Mesendoderm (in vitro differentiated cells): ENCODE measurements at regions not wholly inside any gene's neighbourhood (a gene's known extent, or its start where the extent isn't known, plus 50 kb on each side); places are given as distances from the start of the nearest gene placed in this dataset.

Experiments used
- DNase-seq: peaks from one replicate; pipeline ENCODE4 v3.0.0; 2013
- H2AK5ac ChIP-seq: 2 replicates; pipeline ENCODE4 v1.6.1; 2013; ENCODE audit warnings: low read length, inconsistent platforms
- H2BK120ac ChIP-seq: 2 replicates; pipeline ENCODE4 v1.6.1; 2013; ENCODE audit warnings: low read depth, mild to moderate bottlenecking, low read length, moderate library complexity, mixed read lengths
- H2BK15ac ChIP-seq: replicated peaks from 2 replicates; pipeline ENCODE4 v1.6.1; 2013; ENCODE audit warnings: low read depth, mild to moderate bottlenecking, moderate library complexity
- H2BK5ac ChIP-seq: 2 replicates; pipeline ENCODE4 v1.6.1; 2013; ENCODE audit warnings: low read length, inconsistent platforms
- H3K18ac ChIP-seq: 2 replicates; pipeline ENCODE4 v1.6.1; 2013; ENCODE audit warnings: mild to moderate bottlenecking, low read length, mixed read lengths
- H3K23ac ChIP-seq: one replicate; pipeline ENCODE4 v1.6.1; 2013; ENCODE audit warnings: low read length
- H3K27ac ChIP-seq: 2 replicates; pipeline ENCODE4 v1.5.1; 2013; ENCODE audit warnings: low read depth, mild to moderate bottlenecking, inconsistent platforms, low read length, moderate library complexity
- H3K27me3 ChIP-seq: 2 replicates; pipeline ENCODE4 v1.6.1; 2013; ENCODE audit warnings: low read length, control low read depth, mild to moderate bottlenecking, inconsistent platforms; ENCODE audit not compliant: insufficient read depth, poor library complexity
- H3K36me3 ChIP-seq: 2 replicates; pipeline ENCODE4 v1.6.1; 2013; ENCODE audit warnings: low read length, inconsistent platforms; ENCODE audit not compliant: control insufficient read depth, insufficient read depth
- H3K4ac ChIP-seq: one replicate; pipeline ENCODE4 v1.6.1; 2013; ENCODE audit warnings: low read depth, mild to moderate bottlenecking, low read length, moderate library complexity
- H3K4me1 ChIP-seq: 2 replicates; pipeline ENCODE4 v1.6.1; 2013; ENCODE audit warnings: low read depth, low read length, inconsistent platforms; ENCODE audit not compliant: control insufficient read depth
- H3K4me2 ChIP-seq: 2 replicates; pipeline ENCODE4 v1.6.1; 2013; ENCODE audit warnings: low read length
- H3K4me3 ChIP-seq: 2 replicates; pipeline ENCODE4 v1.5.1; 2013; ENCODE audit warnings: mild to moderate bottlenecking, low read length
- H3K56ac ChIP-seq: one replicate; pipeline ENCODE4 v1.6.1; 2013; ENCODE audit warnings: low read length
- H3K79me1 ChIP-seq: 2 replicates; pipeline ENCODE4 v1.6.1; 2013; ENCODE audit warnings: low read length, inconsistent platforms
- H3K79me2 ChIP-seq: 2 replicates; pipeline ENCODE4 v1.6.1; 2013; ENCODE audit warnings: mild to moderate bottlenecking, low read length; ENCODE audit not compliant: control insufficient read depth, insufficient read depth
- H3K9ac ChIP-seq: 2 replicates; pipeline ENCODE4 v1.6.1; 2013; ENCODE audit warnings: low read length, inconsistent platforms
- H4K5ac ChIP-seq: one replicate; pipeline ENCODE4 v1.6.1; 2013; ENCODE audit warnings: low read length
- H4K8ac ChIP-seq: one replicate; pipeline ENCODE4 v1.6.1; 2013; ENCODE audit warnings: low read depth, mild to moderate bottlenecking, control low read depth, low read length, moderate library complexity
- WGBS: extraction: QIAGEN DNeasy Blood & Tissue Kit; methylation state at CpG from one replicate; pipeline ENCODE4 v1.1.7; 2013; ENCODE audit warnings: low lambda C conversion rate, missing lambda C conversion rate; ENCODE audit not compliant: insufficient coverage; ENCODE audit errors: extremely low coverage; 5-methylcytosine and 5-hydroxymethylcytosine counted together

DNA sequence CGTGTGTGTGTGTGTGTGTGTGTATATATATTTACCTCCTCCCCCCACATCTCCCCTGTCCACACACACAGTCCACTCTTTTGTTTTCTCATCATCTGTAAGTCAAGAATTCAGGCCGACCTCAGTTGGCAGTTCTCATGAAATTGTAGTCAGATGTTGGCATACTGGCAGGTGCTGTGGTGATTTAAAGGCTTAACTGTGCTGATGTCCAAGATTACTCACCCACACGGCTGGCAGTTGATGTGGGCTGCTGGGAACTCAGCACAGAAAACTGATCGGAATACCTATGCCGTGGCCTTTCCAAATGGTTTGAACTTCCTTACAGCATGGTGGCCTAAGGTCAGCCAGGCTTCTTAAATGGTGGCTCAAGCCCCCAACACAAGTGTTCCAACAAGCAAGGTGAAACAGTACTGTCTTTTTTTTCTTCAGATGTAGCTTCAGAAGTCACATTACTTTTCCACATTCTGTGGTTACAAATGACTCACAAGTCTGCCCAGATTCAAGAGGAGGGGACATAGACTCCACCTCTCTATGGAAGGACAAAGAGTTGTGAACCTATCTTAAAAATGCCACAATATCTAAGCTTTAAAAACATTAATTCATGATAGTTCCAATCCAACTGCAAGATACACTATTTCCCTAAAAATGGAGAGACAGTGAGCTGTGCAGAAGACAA, 198.5 kb upstream of the HS3ST4 start:
- H2BK120ac ChIP-seq: no peak overlapping the region
- no peak overlapping the region for H3K18ac ChIP-seq
- H3K4me2 ChIP-seq: no peak overlapping the region
- H2AK5ac ChIP-seq: no peak overlapping the region
- H3K4me3 ChIP-seq: no peak overlapping the region
- no peaks in the 10 kb centered on the region for H3K79me2 ChIP-seq
- H3K4me1 ChIP-seq: no peaks in the 10 kb centered on the region
- no peak overlapping the region for H4K8ac ChIP-seq
- H3K27me3 ChIP-seq: no peaks in the 10 kb centered on the region
- H4K5ac ChIP-seq: no peak overlapping the region
- no peak overlapping the region for H3K27ac ChIP-seq
- no peak overlapping the region for H3K23ac ChIP-seq
- no peak overlapping the region for H3K56ac ChIP-seq
- no peak for DNase-seq
- H2BK5ac ChIP-seq: no peak overlapping the region
- no peaks in the 10 kb centered on the region for H3K36me3 ChIP-seq
- no peak overlapping the region for H2BK15ac ChIP-seq
- no peak overlapping the region for H3K9ac ChIP-seq
- no CpG with 5 or more reads among the region's 5 CpGs for WGBS
- H3K79me1 ChIP-seq: no peaks in the 10 kb centered on the region
- H3K4ac ChIP-seq: no peak overlapping the region

GRCh38 chr16:25488435-25488834, 203.3 kb upstream of the HS3ST4 start:
- Histone ChIP-seq H3K23ac (no peak overlapping the region), H3K36me3 (no peaks in the 10 kb centered on the region), H2BK120ac (no peak overlapping the region), H3K27ac (no peak overlapping the region), H3K79me1 (no peaks in the 10 kb centered on the region), H3K9ac (no peak overlapping the region), H3K79me2 (no peaks in the 10 kb centered on the region), H2BK15ac (no peak overlapping the region), H2BK5ac (no peak overlapping the region), H3K4me2 (no peak overlapping the region), H2AK5ac (no peak overlapping the region), H3K27me3 (no peaks in the 10 kb centered on the region), H3K4me1 (no peaks in the 10 kb centered on the region), H3K4ac (no peak overlapping the region), H3K18ac (no peak overlapping the region), H3K4me3 (no peak overlapping the region), H4K8ac (no peak overlapping the region), H4K5ac (no peak overlapping the region), H3K56ac (no peak overlapping the region)
- WGBS: no CpG with 5 or more reads among the region's 4 CpGs
- no peak for DNase-seq

- Histone ChIP-seq H4K5ac (no peak overlapping the region), H3K4ac (no peak overlapping the region)
- no CpG with 5 or more reads among the region's 1 CpG for WGBS
Observed at GRCh38 chr16:25487888-25488287, 203.9 kb upstream of the HS3ST4 start.

DNA sequence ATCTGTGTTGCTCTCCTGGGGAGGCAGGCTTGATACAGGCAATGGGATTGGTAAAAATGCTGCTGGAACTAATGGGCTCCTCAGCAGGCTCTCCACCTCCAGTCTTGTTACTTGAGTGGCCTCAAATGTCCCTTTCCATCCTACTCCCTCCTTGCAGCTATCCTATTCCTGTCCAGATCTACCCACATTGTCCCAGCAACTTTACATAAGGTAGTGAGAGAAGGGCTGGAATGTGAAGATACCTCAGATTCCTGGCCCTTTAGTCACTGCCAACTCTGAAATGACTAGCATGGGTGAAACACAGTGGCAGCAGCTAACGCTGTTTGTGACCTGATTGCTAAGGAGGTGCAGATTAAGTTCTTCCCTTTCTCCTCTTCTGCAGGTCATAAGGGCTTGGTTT, 210.1 kb upstream of the HS3ST4 start:
- no peak overlapping the region for H3K4me3 ChIP-seq
- H3K9ac ChIP-seq: no peak overlapping the region
- no CpG with 5 or more reads among the region's 1 CpG for WGBS
- no peaks in the 10 kb centered on the region for H3K79me2 ChIP-seq
- H3K4me1 ChIP-seq: no peaks in the 10 kb centered on the region
- H3K56ac ChIP-seq: no peak overlapping the region
- no peak overlapping the region for H4K5ac ChIP-seq
- H2BK5ac ChIP-seq: no peak overlapping the region
- H3K36me3 ChIP-seq: no peaks in the 10 kb centered on the region
- no peaks in the 10 kb centered on the region for H3K27me3 ChIP-seq
- H3K27ac ChIP-seq: no peak overlapping the region
- H3K4me2 ChIP-seq: no peak overlapping the region
- no peak overlapping the region for H4K8ac ChIP-seq
- H3K79me1 ChIP-seq: no peaks in the 10 kb centered on the region
- H3K4ac ChIP-seq: no peak overlapping the region
- no peak overlapping the region for H2BK120ac ChIP-seq
- H3K23ac ChIP-seq: no peak overlapping the region
- no peak overlapping the region for H2BK15ac ChIP-seq
- no peak overlapping the region for H2AK5ac ChIP-seq
- DNase-seq: peak; percentile 96
- no peak overlapping the region for H3K18ac ChIP-seq

More at GRCh38 chr16:25487888-25488287, 203.9 kb upstream of the HS3ST4 start:
- Histone ChIP-seq H3K27me3 (no peaks in the 10 kb centered on the region), H3K27ac (no peak overlapping the region), H3K4me3 (no peak overlapping the region), H4K8ac (no peak overlapping the region), H3K9ac (no peak overlapping the region), H2BK15ac (no peak overlapping the region), H3K18ac (no peak overlapping the region), H2BK120ac (no peak overlapping the region), H3K56ac (no peak overlapping the region), H3K23ac (no peak overlapping the region), H3K36me3 (no peaks in the 10 kb centered on the region), H3K4me1 (no peaks in the 10 kb centered on the region), H2BK5ac (no peak overlapping the region), H3K79me1 (no peaks in the 10 kb centered on the region), H2AK5ac (no peak overlapping the region), H3K79me2 (no peaks in the 10 kb centered on the region), H3K4me2 (no peak overlapping the region)
- DNase-seq: no peak

DNA sequence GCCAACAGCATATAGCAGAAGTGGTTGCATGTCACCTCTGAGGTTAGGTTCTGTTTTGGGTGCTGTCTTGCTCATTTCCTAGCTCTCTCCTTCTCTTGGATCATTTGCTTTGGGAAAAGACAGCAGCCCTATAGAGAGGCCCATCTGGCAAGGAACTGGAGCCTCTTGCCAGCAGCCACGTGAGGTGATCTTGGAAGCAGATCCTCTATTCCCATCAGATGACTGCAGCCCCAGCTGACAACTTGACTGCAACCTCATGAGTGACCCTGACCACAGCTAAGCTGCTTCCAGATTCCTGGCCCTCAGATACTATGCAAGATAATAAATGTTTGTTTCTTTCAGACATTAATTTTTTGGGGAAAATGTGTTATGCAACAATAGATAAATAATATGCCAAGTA, 213.3 kb upstream of the HS3ST4 start:
- WGBS: no CpG with 5 or more reads among the region's 1 CpG
- Histone ChIP-seq H4K8ac (no peak overlapping the region), H3K79me2 (no peaks in the 10 kb centered on the region), H2BK120ac (no peak overlapping the region), H3K4me1 (no peaks in the 10 kb centered on the region), H3K9ac (no peak overlapping the region), H2BK15ac (no peak overlapping the region), H3K36me3 (no peaks in the 10 kb centered on the region), H4K5ac (no peak overlapping the region), H2AK5ac (no peak overlapping the region), H3K4ac (no peak overlapping the region), H3K23ac (no peak overlapping the region), H3K27me3 (no peaks in the 10 kb centered on the region), H3K4me2 (no peak overlapping the region), H3K56ac (no peak overlapping the region), H3K18ac (no peak overlapping the region), H2BK5ac (no peak overlapping the region), H3K4me3 (no peak overlapping the region), H3K79me1 (no peaks in the 10 kb centered on the region), H3K27ac (no peak overlapping the region)
- no peak for DNase-seq

DNA sequence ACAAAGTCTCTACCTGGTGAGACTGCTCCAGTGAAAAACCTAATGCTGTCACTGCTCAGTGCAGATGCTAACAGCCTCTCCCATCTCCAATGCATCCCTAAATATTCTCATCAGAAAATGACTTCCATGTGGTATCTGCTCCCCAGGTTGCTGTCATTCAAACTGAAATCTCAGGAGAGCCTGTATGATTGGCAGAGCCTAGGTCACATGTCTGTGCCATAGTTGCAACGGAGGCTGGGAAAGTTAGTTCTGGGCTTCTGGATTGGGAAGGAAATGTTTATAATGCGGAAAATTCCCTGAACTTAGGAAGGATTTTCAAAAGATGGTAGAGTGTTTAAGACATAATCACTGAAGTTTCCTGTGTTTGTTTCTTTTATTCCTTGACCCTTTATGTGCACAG, 206.4 kb upstream of the ZKSCAN2 start:
- Histone ChIP-seq H3K18ac (no peak overlapping the region), H3K4me3 (no peak overlapping the region), H2BK15ac (no peak overlapping the region), H3K4me2 (no peak overlapping the region), H3K4ac (no peak overlapping the region), H3K4me1 (no peaks in the 10 kb centered on the region), H3K56ac (no peak overlapping the region), H2AK5ac (no peak overlapping the region), H3K79me1 (no peaks in the 10 kb centered on the region), H3K9ac (no peak overlapping the region), H2BK120ac (no peak overlapping the region), H4K8ac (no peak overlapping the region), H2BK5ac (no peak overlapping the region), H3K27me3 (no peaks in the 10 kb centered on the region), H4K5ac (no peak overlapping the region), H3K79me2 (no peaks in the 10 kb centered on the region), H3K36me3 (no peaks in the 10 kb centered on the region), H3K23ac (no peak overlapping the region), H3K27ac (no peak overlapping the region)
- no CpG with 5 or more reads among the region's 2 CpGs for WGBS
- DNase-seq: no peak
